ENCODE measurements at regions not wholly inside any gene's neighbourhood (a gene's known extent, or its start where the extent isn't known, plus 50 kb on each side); places are given as distances from the start of the nearest gene placed in this dataset.
"Not testable (repeated sequence)": the region's sequence is repeated elsewhere in the genome, so short reads cannot be mapped to it uniquely, and the experiment has no call there.

GRCh38 chr1:229935157-229935556, 131.9 kb upstream of the GALNT2 start:
- TF ChIP-seq CTCF (conservative IDR thresholded peaks at IDR 0.05; ENCODE audit: low read depth, low read length); EZH2 (IDR thresholded peaks at IDR 0.05; ENCODE audit: low read length, unreplicated experiment): not testable (repeated sequence)
